Mammary epithelial cell (primary cell): ENCODE measurements at regions not wholly inside any gene's neighbourhood (a gene's known extent, or its start where the extent isn't known, plus 50 kb on each side); places are given as distances from the start of the nearest gene placed in this dataset.

Experiments used
- EZH2 ChIP-seq: IDR thresholded peaks from 2 replicates; pipeline ENCODE4 v1.6.1; 2012; ENCODE audit warnings: low read length, inconsistent platforms, borderline replicate concordance
- TF ChIP-seq, protein P1 (sequence below), 2 donors: IDR thresholded peaks in 1 of 2; conservative IDR thresholded peaks in 1 of 2; 2 replicates each; pipeline ENCODE4 v1.5.1; 2011 to 2012; ENCODE audit warnings: inconsistent platforms in 2 of 2, low read length in 2 of 2, mild to moderate bottlenecking in 2 of 2, control low read depth in 1 of 2, low read depth in 1 of 2; ENCODE audit not compliant: insufficient read depth in 1 of 2; ENCODE audit errors: extremely low read depth in 1 of 2

DNA sequence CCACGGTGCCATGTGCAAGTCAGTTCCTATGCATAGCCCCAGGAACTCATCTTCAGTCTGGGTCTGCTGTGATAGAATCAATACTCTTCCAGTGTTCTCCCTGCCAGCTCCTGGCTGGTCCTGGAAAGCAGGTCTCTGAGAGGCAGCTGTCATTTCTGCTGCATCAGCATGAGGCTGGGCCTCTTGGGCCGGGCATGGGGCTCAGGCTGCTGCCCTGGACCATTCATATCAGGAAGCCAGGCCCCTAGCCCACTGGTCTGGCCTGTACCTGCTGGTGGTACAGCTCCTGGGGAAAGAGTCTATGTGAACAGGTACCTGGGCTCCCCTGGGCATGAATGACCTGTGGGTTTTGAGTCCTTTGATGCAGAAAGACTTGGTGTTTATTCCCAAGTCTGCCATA, 173.6 kb upstream of the CSF3R start:
- TF ChIP-seq, protein P1, sequence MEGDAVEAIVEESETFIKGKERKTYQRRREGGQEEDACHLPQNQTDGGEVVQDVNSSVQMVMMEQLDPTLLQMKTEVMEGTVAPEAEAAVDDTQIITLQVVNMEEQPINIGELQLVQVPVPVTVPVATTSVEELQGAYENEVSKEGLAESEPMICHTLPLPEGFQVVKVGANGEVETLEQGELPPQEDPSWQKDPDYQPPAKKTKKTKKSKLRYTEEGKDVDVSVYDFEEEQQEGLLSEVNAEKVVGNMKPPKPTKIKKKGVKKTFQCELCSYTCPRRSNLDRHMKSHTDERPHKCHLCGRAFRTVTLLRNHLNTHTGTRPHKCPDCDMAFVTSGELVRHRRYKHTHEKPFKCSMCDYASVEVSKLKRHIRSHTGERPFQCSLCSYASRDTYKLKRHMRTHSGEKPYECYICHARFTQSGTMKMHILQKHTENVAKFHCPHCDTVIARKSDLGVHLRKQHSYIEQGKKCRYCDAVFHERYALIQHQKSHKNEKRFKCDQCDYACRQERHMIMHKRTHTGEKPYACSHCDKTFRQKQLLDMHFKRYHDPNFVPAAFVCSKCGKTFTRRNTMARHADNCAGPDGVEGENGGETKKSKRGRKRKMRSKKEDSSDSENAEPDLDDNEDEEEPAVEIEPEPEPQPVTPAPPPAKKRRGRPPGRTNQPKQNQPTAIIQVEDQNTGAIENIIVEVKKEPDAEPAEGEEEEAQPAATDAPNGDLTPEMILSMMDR (conservative IDR thresholded peaks at IDR 0.05 in 1 of 2, IDR thresholded peaks at IDR 0.05 in 1 of 2; ENCODE audit: extremely low read depth in 1 of 2, insufficient read depth in 1 of 2, low read depth in 1 of 2, low read length in 2 of 2) = no peak
- TF ChIP-seq EZH2 = no peak
